ENCODE measurements at regions not wholly inside any gene's neighbourhood (a gene's known extent, or its start where the extent isn't known, plus 50 kb on each side); places are given as distances from the start of the nearest gene placed in this dataset.
"Not testable (repeated sequence)": the region's sequence is repeated elsewhere in the genome, so short reads cannot be mapped to it uniquely, and the experiment has no call there.

GRCh38 chr12:94856324-94856723, 147.2 kb downstream of the NDUFA12 start:
- no peak for DNase-seq

GRCh38 chr12:94855853-94856252, 147.6 kb downstream of the NDUFA12 start:
- DNase-seq: no peak

- DNase-seq: no peak
Observed at GRCh38 chr12:94851396-94852028, 152.0 kb downstream of the NDUFA12 start.

GRCh38 chr12:94849411-94849976, 154.0 kb downstream of the NDUFA12 start:
- DNase-seq: no peak

DNA sequence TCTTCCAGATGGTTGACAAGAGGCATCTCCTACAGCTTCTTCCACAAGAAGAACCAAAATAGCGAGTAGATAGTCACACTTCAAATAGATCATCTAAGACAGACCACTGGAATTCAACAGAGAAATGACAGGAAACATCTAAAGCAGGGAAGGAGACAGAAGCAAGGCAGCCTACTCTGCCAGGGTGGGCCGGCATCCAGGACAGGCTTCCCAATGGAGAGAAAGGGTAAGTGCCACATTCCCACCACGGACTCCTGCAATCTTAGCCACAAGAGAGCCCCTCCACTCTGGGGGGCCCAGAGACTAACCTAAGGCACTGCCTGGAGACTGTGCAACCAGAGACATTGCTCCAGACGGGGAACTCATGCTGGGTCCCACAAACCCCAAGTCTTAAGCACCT, 154.5 kb downstream of the NDUFA12 start:
- no peak for DNase-seq

DNA sequence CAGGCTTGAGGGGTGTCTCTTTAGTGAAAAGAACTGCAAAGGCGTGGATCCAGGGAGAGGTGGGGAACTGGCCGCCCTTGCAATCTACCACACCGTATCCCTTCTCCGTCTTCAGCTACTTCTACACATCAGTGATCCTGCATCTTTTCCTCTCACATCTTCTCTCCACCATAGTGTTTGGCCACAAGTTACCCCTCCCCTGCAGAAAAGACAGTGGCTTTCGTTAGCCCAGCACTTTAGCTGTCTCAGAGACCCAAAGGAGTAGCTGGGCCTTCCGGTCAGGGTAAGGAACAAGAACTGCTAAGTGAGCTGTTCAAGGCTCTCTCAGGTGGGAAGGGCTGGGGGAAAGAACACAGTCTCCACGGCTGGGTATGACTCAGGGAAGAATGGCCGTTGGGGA, 158.4 kb downstream of the NDUFA12 start:
- DNase-seq: no peak

GRCh38 chr12:94844452-94844851, 159.0 kb downstream of the NDUFA12 start:
- no peak for DNase-seq

- no peak for DNase-seq
Observed at GRCh38 chr12:94841904-94842610, 161.4 kb downstream of the NDUFA12 start.

DNA sequence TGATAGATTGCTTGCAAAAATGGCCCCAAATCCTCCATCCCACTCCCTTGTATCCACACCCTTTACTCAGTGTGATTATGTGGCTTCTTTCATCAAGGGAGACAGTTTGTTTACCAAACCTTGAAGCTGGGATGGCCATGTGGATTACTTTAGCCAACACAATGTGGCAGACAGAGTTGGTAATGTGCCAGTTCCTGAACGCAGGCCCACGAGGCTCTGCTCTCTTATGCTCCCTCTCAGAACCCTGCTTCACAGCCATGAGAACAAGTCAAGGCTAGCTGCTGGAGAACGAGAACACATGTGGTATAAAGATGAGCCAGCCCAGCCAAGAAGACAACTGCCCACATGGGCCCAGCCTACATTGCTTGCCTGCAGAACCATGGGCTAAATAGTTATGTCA, 162.3 kb downstream of the NDUFA12 start:
- no peak for DNase-seq

GRCh38 chr12:94839347-94839746, 164.2 kb downstream of the NDUFA12 start:
- no peak for DNase-seq

- not testable (repeated sequence) for DNase-seq
Observed at GRCh38 chr12:94836952-94837670, 166.4 kb downstream of the NDUFA12 start.

- DNase-seq: no peak
Observed at GRCh38 chr12:94834036-94834625, 169.4 kb downstream of the NDUFA12 start.

GRCh38 chr12:94832780-94833681, 170.5 kb downstream of the NDUFA12 start:
- DNase-seq: peak; percentile 37

DNA sequence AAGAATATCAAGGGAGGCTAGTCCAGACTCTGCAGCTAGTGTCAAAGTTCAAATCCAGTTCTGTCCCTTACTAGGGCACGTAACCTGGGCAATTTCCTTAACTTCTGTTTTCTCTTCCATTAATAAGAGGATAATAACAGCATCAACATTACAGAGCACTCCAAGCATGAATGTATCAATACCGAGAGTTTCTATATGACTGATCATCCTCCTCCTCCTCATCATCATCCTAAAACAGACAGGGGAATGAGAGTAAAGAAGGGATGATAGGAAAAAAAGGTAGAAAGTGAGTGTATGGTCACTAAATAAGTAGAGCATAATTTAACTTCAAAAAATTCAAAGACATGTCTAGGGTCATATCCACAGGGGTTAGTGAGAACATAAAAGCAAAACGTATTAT, 171.4 kb downstream of the NDUFA12 start:
- no peak for DNase-seq

DNA sequence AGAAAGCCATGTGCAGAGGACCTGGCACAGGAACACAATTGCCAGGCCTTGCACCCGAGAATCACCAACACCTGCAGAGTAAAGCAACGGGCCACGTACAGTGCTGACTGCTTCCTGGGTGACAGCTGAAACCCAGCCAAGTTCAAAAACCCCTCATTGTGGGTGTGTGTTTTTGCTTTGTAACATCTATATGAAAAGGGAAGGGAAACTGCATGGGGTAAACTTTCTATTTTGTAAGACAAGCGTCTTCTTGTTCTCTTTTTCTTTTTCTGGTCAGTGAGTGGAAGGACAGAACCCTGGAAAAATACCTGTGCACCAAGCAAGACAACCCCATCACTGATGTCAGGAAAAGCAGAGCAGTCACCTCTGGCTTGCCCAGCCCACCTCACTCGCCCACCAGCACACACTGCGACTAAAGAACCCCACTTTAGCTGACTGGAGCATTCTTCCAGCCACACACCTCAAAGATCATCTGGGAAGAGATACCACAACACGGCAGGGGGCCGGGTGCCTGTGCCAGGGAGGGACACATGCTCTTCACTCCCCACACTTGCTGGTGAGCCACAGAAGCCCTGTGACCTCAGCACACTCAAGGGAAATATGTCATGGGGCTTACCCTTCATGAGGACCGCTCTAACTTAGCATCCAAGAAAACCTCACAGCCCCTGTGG, 172.3 kb downstream of the NDUFA12 start:
- DNase-seq: no peak

DNA sequence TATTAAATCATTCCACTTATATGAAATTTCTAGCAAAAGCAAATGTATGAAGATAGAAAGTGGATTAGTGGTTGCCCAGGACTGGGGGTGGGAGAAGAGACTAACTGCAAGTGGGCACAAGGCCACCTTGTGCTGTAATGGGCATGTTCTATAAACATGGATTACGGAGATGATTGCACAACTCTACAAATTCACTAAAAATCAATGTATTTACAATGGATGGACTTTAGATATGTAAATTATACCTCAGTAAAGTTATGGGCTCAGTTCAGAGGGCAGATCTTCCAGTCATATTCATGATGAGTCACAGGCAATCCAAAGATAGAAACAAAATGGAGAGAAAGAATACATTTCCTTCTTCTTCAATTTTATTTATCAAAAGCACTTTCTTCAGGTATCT, 173.9 kb downstream of the NDUFA12 start:
- no peak for DNase-seq

DNA sequence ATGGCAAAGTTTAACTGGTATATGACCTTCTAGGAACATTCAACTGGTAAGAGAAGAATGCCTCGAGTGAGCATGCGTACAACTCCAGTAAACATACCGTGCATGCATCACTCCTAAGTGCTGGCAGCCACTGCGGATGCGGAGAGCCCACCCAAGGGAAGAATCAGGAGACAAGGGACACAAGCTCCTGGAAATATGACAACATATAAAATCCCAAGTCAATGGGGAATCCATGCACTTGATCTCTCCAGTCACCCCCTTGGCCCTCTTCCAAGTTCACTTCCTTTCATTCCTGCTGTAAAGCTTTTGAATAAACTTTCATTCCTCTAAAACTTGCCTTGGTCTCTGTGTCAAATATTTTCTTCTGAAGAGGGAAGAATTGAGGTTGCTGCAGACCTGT, 168.7 kb upstream of the TMCC3 start:
- no peak for DNase-seq

GRCh38 chr12:94817695-94818075, 167.3 kb upstream of the TMCC3 start:
- no peak for DNase-seq

- not testable (repeated sequence) for DNase-seq
Observed at GRCh38 chr12:94817201-94817600, 166.8 kb upstream of the TMCC3 start.

DNA sequence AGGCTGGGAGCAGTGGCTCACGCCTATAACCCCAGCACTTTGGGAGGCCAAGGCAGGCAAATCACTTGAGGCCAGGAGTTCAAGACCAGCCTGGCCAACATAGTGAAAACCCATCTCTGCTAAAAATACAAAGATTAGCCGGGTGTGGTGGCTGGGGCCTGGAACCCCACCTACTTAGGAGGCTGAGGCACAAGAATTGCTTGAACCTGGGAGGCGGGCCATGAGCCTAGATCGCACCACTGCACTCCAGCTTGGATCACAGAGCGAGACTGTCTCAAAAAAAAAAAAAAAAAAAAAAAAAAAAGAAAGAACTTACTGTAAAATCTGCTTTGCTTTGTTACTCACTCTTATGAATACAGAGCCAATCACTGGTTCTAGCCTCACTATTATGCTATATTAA, 166.4 kb upstream of the TMCC3 start:
- DNase-seq: not testable (repeated sequence)

DNA sequence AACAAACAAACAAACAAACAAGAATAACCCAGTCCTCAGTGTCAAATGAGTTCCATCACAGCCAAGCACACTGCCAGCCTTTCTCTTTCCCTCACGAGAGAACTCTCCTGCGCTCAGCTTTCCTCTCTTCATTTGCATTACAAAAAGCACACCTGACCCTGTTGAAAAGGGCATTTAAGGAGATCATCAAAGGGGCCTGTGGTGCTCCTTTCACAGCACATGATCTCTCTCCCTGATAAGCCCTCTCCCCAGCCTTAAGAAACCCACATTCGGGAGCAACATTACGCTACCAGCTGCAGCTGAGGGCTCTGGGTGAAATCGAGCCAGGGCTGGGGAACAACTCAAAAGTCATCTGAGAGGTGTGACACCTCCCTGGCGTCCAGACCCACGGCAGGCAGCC, 165.6 kb upstream of the TMCC3 start:
- no peak for DNase-seq

GRCh38 chr12:94815450-94815849, 165.1 kb upstream of the TMCC3 start:
- no peak for DNase-seq
